ENCODE measurements at regions not wholly inside any gene's neighbourhood (a gene's known extent, or its start where the extent isn't known, plus 50 kb on each side); places are given as distances from the start of the nearest gene placed in this dataset.

- no peak for DNase-seq (ENCODE audit: low spot score)
Measured at GRCh38 chr18:51724790-51725721, 527.6 kb upstream of the MEX3C start.

GRCh38 chr18:51726614-51727013, 529.1 kb upstream of the MEX3C start:
- DNase-seq (ENCODE audit: low spot score): no peak

- DNase-seq (ENCODE audit: low spot score): no peak
Measured at GRCh38 chr18:51727780-51728179, 530.3 kb upstream of the MEX3C start.

GRCh38 chr18:51731070-51731469, 533.6 kb upstream of the MEX3C start:
- no peak for DNase-seq (ENCODE audit: low spot score)

DNA sequence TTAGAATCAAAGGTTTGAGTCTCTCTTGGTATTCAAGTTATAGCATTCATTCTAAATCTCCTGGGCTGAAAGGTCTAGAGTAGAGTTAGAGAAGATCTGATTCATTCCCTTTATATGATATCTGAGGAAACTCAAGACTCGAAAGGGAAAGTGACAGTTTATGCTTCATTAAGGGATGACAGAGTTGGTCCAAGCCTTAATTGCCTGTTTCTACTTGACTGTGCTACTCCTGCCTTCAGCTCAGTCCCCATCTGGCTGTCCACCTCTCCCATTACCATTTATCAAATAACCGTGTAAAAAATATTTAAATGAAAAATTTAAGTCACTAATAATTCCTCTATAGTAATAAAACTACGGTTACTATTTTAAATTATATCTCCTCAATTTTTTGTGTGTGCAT, 537.1 kb upstream of the MEX3C start:
- DNase-seq (ENCODE audit: low spot score): no peak

DNA sequence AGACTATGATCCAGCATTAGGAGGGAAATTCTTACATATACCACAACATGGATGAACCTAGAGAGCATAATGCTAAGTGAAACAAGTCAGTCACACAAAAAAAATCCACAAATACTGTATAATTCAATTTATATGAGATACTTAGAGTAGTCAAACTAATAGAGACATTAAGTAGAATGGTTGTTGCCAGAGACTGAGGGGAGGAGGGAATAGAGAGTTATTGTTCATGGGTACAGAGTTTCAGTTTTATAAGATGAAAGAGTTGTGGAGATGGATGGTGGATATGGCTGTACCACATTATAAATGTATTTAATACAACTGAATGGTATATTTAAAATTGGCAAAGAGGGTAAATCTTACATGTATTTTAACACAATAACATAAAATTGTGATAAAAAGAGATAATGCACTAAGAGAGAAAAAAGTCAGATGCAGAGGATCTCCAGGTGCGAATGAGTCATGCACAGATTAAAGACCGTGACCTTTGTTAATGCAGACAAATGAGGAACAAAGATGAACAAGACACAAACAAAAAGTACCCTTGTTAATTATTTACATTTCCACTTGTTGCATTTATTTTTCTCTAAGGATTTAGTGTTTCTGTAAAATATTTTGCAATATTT, 541.7 kb upstream of the MEX3C start:
- DNase-seq (ENCODE audit: low spot score): no peak

DNA sequence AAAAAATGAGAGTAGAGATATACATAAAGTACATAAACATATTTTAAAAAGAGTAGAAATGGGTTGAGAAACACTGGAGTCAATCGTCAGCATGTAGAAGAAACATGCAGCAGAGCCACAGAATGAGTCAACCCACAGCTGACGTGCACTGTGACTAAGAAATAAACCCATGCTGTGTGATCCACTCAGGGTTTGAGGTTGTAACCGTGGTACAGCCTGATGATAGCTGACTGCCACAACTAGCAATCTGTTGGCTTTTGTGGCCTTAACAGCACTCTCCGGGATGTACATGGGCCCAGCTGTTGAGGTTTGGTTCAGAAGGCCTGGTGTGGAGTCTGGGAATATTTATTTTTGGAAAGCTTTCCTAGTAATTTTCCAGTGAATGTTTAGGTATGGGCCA, 554.4 kb upstream of the MEX3C start:
- DNase-seq (ENCODE audit: low spot score): no peak

DNA sequence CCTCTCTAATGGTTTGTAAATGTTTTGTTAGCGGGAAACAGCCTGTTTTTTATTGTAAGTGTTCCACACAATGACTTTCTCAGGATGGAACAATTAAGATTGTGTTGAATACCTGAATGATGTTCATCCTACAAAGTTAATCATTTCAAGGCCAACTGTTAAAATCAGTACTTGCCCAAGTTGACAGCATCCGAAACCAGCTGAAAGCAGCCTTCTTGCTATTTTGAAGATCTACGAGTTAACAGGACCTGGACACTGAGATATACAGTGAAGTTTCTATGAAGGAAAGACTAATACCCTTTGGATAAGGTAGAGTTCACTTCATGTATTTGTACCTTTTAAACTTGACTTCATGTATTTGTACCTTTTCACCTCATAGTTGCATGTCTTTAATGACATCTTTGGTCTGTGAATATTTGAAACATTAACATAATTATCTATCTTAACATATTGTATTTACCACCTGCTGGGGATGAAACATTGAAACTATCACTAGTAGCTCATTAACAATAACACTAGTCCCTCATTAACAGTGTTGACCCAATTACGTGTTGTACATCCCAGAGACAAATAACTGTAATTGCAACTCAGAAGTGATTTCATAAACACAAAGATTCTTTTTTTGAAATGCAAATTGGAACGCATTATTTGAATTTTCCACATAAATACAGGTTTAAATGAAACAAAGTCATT, 556.0 kb upstream of the MEX3C start:
- no peak for DNase-seq (ENCODE audit: low spot score)

- no peak for DNase-seq (ENCODE audit: low spot score)
Measured at GRCh38 chr18:51754566-51754965, 557.1 kb upstream of the MEX3C start.

DNA sequence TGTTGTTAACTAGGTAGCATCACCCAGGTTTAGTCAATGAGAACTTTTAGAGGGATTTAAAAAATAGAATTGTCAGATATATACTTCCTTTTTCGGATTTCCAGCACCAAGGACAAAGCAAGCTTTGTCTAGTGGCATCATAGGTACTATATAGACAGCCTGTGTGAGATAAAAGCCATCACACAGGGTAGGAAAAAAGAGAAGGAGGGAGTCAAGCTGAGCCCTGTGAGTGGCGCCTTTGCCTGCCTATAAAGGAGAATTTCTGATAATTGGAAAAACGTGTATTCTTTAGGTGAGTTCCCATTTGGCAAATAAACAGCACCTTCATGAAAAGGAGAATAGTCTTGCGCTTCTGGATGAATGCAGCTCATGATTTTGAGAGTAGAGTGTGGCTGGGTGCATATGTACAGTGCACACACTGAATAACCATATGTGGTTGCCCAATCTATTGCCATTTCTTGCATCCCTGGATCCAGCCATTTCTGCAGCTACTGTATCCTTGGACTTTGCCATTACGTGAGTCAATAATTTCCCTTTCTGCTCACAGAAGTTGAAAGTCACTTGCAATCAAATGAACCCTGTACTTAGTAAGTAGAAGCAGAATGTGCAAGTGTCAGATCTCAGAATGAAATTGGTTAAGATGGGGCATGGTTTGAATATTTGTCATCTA, 559.9 kb upstream of the MEX3C start:
- DNase-seq (ENCODE audit: low spot score): no peak

GRCh38 chr18:51762373-51762772, 564.9 kb upstream of the MEX3C start:
- DNase-seq (ENCODE audit: low spot score): no peak

DNA sequence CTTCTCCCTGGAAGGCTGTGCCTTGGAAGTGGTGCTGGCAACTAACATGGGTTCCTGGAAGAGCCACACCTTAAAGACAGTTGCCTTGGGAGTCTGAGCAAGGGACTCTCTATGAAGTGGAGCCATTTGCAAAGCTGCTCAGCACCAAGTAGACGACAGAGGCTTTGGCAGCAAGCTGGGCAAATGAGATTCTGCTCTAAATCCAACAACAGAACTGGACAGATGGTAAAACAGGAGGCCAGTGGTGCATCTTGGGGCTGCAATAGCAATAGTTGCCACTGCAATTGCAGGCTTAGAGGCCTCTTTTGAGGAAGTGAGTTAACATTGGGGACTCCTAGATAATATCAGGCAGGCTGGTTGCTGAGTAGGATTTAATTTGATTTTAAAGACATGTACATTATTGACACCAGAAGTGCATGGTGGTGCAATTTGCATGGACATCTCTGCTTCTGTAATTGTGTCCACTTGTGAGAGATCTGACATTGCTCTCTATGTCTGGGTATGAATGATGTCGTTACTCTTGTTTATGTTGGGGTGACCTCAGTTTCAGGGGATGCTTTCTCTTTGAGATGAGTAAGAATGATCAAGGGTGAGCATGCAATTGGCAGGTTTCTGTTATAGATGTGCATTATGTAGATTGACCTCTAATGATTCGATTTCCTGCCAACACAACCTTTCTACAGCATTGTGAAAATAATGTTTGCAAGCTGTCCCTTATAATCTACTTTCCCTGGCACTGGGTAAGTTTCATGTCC, 568.3 kb upstream of the MEX3C start:
- DNase-seq (ENCODE audit: low spot score): no peak

- no peak for DNase-seq (ENCODE audit: low spot score)
Measured at GRCh38 chr18:51767293-51767692, 569.8 kb upstream of the MEX3C start.

DNA sequence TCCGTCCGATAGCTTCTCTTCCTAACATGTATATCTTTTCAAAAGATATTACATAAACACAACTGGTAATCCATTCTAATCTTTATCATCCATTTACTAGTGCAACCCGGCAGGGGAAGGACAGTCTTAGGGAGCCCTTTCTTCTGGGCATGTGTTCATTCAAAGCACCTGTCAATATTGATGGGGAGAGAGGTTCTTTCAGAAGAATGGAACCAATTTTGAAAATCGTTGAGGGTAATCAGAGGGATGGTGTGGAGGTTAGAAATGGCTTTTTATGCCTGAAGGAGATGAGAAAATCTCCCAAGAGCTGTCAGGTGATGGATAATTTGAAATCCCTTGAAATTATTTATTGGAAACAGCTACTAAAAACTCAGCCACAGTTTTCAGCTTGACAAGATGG, 561.9 kb upstream of the DCC start:
- DNase-seq (ENCODE audit: low spot score): no peak

GRCh38 chr18:51789871-51790270, 550.1 kb upstream of the DCC start:
- no peak for DNase-seq (ENCODE audit: low spot score)

DNA sequence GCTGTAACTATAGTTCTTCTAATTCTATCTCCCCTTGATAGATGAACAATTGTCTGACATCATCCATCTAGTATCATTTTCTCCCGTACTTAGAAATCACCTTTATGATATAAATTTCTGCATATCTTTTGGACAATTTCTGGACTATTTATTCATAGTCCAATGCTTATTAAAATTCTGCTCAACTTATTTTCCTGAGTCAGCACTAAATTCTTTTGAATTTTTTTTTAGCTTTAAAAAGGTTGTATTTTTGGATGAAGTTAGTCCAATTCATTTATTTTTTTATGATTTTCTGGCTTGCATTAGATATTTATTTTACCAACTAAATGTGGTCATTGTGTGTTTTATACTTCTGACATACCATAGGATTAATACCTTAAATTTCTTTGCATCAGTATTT, 538.5 kb upstream of the DCC start:
- DNase-seq (ENCODE audit: low spot score): no peak

- DNase-seq (ENCODE audit: low spot score): no peak
Measured at GRCh38 chr18:51802569-51803428, 537.2 kb upstream of the DCC start.

DNA sequence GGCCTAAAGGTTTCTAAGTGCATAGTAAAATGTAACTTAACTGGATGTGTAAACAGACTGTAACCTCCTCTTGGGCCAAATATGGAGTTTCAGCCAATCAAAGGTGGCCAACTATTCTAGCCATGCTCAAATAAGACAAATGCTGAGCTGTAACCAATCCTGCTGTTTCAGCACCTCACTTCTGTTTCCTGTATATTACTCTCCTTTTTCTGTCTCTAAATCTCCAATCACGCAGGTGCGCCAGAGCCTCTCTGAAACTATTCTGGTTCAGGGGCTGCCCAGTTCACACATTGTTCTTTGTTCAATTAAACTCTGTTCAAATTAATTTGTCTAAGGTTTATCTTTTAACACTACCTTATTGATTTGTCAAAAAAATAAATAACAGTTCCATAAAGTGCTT, 532.7 kb upstream of the DCC start:
- no peak for DNase-seq (ENCODE audit: low spot score)

DNA sequence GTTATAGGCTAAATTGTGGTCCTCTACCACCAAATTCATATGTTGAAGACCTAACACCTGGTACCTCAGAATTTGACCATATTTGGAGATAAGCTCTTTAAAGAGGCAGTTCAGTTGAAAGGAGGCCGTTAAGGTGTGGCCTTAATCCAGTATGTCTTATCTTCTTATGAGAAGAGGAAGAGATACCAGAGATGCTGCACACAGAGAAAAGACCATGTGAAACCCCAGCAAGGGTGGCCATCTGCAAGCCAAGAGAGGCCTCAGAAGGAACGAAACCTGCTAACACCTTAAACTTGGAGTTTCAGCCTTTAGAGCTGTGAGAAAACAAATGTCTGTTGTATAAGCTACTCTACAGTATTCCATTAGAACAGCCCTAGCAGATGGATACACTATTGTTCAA, 528.1 kb upstream of the DCC start:
- no peak for DNase-seq (ENCODE audit: low spot score)

GRCh38 chr18:51813740-51814139, 526.3 kb upstream of the DCC start:
- DNase-seq (ENCODE audit: low spot score): no peak

DNA sequence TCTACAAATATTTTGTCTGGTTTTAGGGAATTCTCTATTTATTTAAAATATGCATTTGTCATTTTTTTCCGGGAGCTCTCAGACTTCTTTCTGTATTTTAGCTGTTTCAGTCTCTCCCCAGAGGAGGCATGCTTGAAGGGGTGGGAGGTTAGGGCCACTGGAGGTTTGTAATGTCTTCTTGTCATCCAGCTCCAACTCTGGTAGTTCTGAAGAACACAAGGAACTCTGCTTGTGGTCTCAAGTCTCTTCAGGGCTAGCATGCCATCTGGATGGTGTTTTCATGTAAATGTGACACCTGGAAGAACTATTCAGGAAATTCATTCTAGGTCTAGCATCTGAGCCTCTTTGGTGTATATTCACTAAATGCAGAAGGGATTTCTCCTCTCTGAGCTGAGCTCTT, 518.4 kb upstream of the DCC start:
- no peak for DNase-seq (ENCODE audit: low spot score)

Measured in CD4-positive, alpha-beta T cell treated with Interleukin-15 for 4 hours (primary cell).